Liver (tissue), 8 donors: ENCODE measurements at regions not wholly inside any gene's neighbourhood (a gene's known extent, or its start where the extent isn't known, plus 50 kb on each side); places are given as distances from the start of the nearest gene placed in this dataset.

Experiments used
- DNase-seq: peaks from one replicate; pipeline ENCODE4 v3.0.0-alpha.2; 2017; ENCODE audit warnings: low spot score
- H3K27ac ChIP-seq, 2 donors: one replicate each; pipeline ENCODE4 v1.7.0; 2013; ENCODE audit warnings: inconsistent platforms in 2 of 2, low read length in 2 of 2, control low read depth in 1 of 2, low read depth in 1 of 2, mild to moderate bottlenecking in 1 of 2
- H3K27me3 ChIP-seq, 4 donors: one replicate each; pipeline versions ENCODE4 v1.6.1 to v1.7.0; 2013; ENCODE audit warnings: low read length in 3 of 4, inconsistent platforms in 1 of 4, mild to moderate bottlenecking in 1 of 4, moderate library complexity in 1 of 4; ENCODE audit not compliant: control insufficient read depth in 4 of 4, insufficient read depth in 4 of 4
- H3K36me3 ChIP-seq, 4 donors: one replicate each; pipeline versions ENCODE4 v1.6.1 to v1.7.0; 2013; ENCODE audit warnings: low read length in 3 of 4, mild to moderate bottlenecking in 3 of 4, low read depth in 1 of 4, moderate library complexity in 1 of 4; ENCODE audit not compliant: control insufficient read depth in 4 of 4, insufficient read depth in 3 of 4
- H3K4me1 ChIP-seq, 4 donors: one replicate each; pipeline versions ENCODE4 v1.6.1 to v1.7.0; 2013; ENCODE audit warnings: low read length in 3 of 4, mild to moderate bottlenecking in 3 of 4, moderate library complexity in 1 of 4; ENCODE audit not compliant: control insufficient read depth in 4 of 4, insufficient read depth in 4 of 4
- H3K4me3 ChIP-seq, 3 donors: one replicate each; pipeline versions ENCODE4 v1.6.1 to v1.7.0; 2013; ENCODE audit warnings: low read length in 3 of 3, control low read depth in 1 of 3, low read depth in 1 of 3, mild to moderate bottlenecking in 1 of 3
- H3K9ac ChIP-seq, 2 donors: one replicate each; pipeline ENCODE4 v1.7.0; 2013; ENCODE audit warnings: low read length in 2 of 2, mild to moderate bottlenecking in 2 of 2, moderate library complexity in 2 of 2, control low read depth in 1 of 2, low read depth in 1 of 2
- H3K9me3 ChIP-seq, 4 donors: one replicate each; pipeline versions ENCODE4 v1.6.1 to v1.7.0; 2013; ENCODE audit warnings: low read length in 3 of 4; ENCODE audit not compliant: control insufficient read depth in 4 of 4
- ATF3 ChIP-seq: IDR thresholded peaks from 2 replicates; pipeline ENCODE4 v1.6.1; 2016; ENCODE audit warnings: antibody characterized with exemption
- CTCF ChIP-seq: fragments of 150-350 bp; IDR thresholded peaks from 2 replicates; pipeline ENCODE4 v1.5.1; 2017; ENCODE audit warnings: improper control_type of control experiment, low read depth, low read length; ENCODE audit not compliant: missing input control
- EGR1 ChIP-seq, 2 donors: IDR thresholded peaks; 2 replicates each; pipeline ENCODE4 v1.6.1; 2016 to 2018; ENCODE audit warnings: antibody characterized with exemption in 2 of 2, low read depth in 2 of 2
- FOXA1 ChIP-seq: IDR thresholded peaks from 2 replicates; pipeline ENCODE4 v1.6.1; 2016; ENCODE audit warnings: antibody characterized with exemption
- FOXA2 ChIP-seq: IDR thresholded peaks from 2 replicates; pipeline ENCODE4 v1.6.1; 2016; ENCODE audit warnings: antibody characterized with exemption
- GABPA ChIP-seq, 2 donors: IDR thresholded peaks in 1 of 2; conservative IDR thresholded peaks in 1 of 2; 2 replicates each; pipeline ENCODE4 v1.6.1; 2016; ENCODE audit warnings: antibody characterized with exemption in 2 of 2, mild to moderate bottlenecking in 1 of 2, moderate library complexity in 1 of 2
- HNF4A ChIP-seq, 2 donors: conservative IDR thresholded peaks; 2 replicates each; pipeline ENCODE4 v1.6.1; 2016; ENCODE audit warnings: antibody characterized with exemption in 2 of 2, mild to moderate bottlenecking in 2 of 2
- HNF4G ChIP-seq: IDR thresholded peaks from 2 replicates; pipeline ENCODE4 v1.6.1; 2016; ENCODE audit warnings: antibody characterized with exemption
- JUND ChIP-seq, 2 donors: IDR thresholded peaks; 2 replicates each; pipeline ENCODE4 v1.6.1; 2016; ENCODE audit warnings: antibody characterized with exemption in 2 of 2
- NR2F2 ChIP-seq: IDR thresholded peaks from 2 replicates; pipeline ENCODE4 v1.6.1; 2016; ENCODE audit warnings: antibody characterized with exemption
- RAD21 ChIP-seq, 2 donors: IDR thresholded peaks; 2 replicates each; pipeline ENCODE4 v1.6.1; 2016; ENCODE audit warnings: antibody characterized with exemption in 2 of 2, mild to moderate bottlenecking in 2 of 2
- RXRA ChIP-seq, 2 donors: IDR thresholded peaks; 2 replicates each; pipeline ENCODE4 v1.6.1; 2017 to 2018; ENCODE audit warnings: antibody characterized with exemption in 2 of 2, mild to moderate bottlenecking in 1 of 2
- SP1 ChIP-seq: IDR thresholded peaks from 2 replicates; pipeline ENCODE4 v1.6.1; 2018; ENCODE audit warnings: antibody characterized with exemption, mild to moderate bottlenecking
- TAF1 ChIP-seq: conservative IDR thresholded peaks from 2 replicates; pipeline ENCODE4 v1.6.1; 2016; ENCODE audit warnings: antibody characterized with exemption, mild to moderate bottlenecking
- YY1 ChIP-seq: IDR thresholded peaks from 2 replicates; pipeline ENCODE4 v1.6.1; 2016; ENCODE audit warnings: antibody characterized with exemption, mild to moderate bottlenecking
- WGBS: extraction: QIAGEN DNeasy Blood & Tissue Kit; methylation state at CpG from one replicate; pipeline ENCODE4 v1.1.7; 2013; 5-methylcytosine and 5-hydroxymethylcytosine counted together
- TF ChIP-seq, protein P1 (sequence below): IDR thresholded peaks from 2 replicates; pipeline ENCODE4 v1.6.1; 2016; ENCODE audit warnings: antibody characterized with exemption, mild to moderate bottlenecking
- TF ChIP-seq, protein P2 (sequence below): IDR thresholded peaks from 2 replicates; pipeline ENCODE4 v1.6.1; 2016; ENCODE audit warnings: antibody characterized with exemption
- donor health status: healthy.
- donor health status: healthy.
- donor health status: healthy.
- donor health status: healthy.
- donor health status: healthy.

DNA sequence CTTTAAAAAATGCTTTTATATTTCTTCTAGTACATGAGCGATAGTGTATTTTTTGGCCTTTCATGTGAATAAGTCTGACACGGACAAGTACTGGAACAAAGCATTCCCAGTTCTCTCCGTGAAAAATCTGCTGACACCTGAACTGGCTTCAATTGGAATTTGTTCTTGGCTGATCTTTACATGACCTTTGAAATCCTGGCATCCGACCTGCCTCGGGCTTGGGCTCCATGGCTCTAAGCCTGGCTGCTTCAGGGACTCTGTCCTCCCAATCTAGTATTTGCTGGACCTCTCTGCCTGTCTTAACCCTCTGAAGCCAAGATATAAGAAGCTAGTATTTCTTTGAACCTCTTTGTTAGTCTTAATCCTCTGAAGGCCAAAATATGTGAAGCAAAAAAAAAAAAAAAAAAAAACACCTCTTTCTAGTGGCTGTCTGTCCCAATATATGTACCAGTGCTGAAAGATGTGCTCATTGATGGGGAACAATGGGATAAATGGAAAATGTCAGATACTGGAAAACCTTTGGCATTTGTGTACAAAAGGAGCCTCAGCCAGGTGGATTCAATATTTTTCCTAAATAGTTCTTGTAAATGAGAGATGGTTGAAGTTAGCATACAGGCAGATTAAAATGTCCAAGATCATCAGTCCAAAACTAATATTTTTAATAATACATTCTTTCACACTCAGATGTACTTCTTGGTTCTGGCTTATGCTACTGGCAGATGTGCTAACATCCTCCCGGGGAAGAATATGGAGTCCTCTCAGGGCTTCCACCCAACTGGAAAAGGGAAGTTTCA is 470.6 kb downstream of the TUSC1 start:
- no peak overlapping the region for H3K4me3 ChIP-seq
- peaks cover 0 to 4% (median 3%) of the 10 kb centered on the region in 4 donors for H3K4me1 ChIP-seq
- no peaks in the 10 kb centered on the region for H3K27me3 ChIP-seq
- TF ChIP-seq, protein P1, sequence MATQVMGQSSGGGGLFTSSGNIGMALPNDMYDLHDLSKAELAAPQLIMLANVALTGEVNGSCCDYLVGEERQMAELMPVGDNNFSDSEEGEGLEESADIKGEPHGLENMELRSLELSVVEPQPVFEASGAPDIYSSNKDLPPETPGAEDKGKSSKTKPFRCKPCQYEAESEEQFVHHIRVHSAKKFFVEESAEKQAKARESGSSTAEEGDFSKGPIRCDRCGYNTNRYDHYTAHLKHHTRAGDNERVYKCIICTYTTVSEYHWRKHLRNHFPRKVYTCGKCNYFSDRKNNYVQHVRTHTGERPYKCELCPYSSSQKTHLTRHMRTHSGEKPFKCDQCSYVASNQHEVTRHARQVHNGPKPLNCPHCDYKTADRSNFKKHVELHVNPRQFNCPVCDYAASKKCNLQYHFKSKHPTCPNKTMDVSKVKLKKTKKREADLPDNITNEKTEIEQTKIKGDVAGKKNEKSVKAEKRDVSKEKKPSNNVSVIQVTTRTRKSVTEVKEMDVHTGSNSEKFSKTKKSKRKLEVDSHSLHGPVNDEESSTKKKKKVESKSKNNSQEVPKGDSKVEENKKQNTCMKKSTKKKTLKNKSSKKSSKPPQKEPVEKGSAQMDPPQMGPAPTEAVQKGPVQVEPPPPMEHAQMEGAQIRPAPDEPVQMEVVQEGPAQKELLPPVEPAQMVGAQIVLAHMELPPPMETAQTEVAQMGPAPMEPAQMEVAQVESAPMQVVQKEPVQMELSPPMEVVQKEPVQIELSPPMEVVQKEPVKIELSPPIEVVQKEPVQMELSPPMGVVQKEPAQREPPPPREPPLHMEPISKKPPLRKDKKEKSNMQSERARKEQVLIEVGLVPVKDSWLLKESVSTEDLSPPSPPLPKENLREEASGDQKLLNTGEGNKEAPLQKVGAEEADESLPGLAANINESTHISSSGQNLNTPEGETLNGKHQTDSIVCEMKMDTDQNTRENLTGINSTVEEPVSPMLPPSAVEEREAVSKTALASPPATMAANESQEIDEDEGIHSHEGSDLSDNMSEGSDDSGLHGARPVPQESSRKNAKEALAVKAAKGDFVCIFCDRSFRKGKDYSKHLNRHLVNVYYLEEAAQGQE: peak; percentile 95
- no peak for TF ChIP-seq FOXA2
- no peak for TF ChIP-seq EGR1 (IDR thresholded peaks at IDR 0.05; ENCODE audit: low read depth in 2 of 2)
- TF ChIP-seq SP1: peak; percentile 40
- TF ChIP-seq RXRA (IDR thresholded peaks at IDR 0.05): peak; percentile 58 to 70
- TF ChIP-seq GABPA (IDR thresholded peaks at IDR 0.05 in 1 of 2, conservative IDR thresholded peaks at IDR 0.05 in 1 of 2): no peak
- TF ChIP-seq HNF4A (conservative IDR thresholded peaks at IDR 0.05): peak; percentile 79 to 87
- TF ChIP-seq HNF4G: peak; percentile 15
- TF ChIP-seq, protein P2, sequence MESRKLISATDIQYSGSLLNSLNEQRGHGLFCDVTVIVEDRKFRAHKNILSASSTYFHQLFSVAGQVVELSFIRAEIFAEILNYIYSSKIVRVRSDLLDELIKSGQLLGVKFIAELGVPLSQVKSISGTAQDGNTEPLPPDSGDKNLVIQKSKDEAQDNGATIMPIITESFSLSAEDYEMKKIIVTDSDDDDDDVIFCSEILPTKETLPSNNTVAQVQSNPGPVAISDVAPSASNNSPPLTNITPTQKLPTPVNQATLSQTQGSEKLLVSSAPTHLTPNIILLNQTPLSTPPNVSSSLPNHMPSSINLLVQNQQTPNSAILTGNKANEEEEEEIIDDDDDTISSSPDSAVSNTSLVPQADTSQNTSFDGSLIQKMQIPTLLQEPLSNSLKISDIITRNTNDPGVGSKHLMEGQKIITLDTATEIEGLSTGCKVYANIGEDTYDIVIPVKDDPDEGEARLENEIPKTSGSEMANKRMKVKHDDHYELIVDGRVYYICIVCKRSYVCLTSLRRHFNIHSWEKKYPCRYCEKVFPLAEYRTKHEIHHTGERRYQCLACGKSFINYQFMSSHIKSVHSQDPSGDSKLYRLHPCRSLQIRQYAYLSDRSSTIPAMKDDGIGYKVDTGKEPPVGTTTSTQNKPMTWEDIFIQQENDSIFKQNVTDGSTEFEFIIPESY: no peak
- peak; percentile 44 for TF ChIP-seq YY1
- TF ChIP-seq JUND (IDR thresholded peaks at IDR 0.05): peak in 1 of 2 donors; percentile 39
- peak; percentile 18 for TF ChIP-seq FOXA1
- peak; percentile 86 for TF ChIP-seq NR2F2
- TF ChIP-seq ATF3: no peak
- TF ChIP-seq RAD21 (IDR thresholded peaks at IDR 0.05): peak; percentile 37
- no peak for TF ChIP-seq TAF1
- no peaks in the 10 kb centered on the region for H3K36me3 ChIP-seq
- no peaks in the 10 kb centered on the region for H3K9me3 ChIP-seq
- 37% methylated on average over 6 of the region's 6 CpGs for WGBS
- H3K9ac ChIP-seq: no peak overlapping the region
- DNase-seq: no peak
- no peak overlapping the region for H3K27ac ChIP-seq

DNA sequence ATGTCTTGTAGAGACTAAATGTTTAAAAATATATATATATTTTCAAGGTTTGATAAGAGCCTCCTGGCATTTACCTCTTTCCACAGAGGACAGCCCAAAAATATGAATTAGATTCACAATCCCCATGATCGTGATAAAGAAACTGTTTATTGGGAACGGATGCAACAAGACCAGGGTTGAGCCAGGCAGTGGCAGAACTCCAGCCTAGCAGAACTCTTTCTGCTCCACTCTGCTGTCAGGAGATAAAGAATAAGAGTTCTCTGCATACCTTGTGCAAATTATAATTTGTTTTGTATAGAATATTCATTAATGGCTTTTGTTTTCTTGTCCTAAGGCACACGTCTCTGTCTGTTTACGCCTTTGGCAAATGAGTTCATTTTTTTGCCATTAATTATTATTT is 472.2 kb downstream of the TUSC1 start:
- H3K36me3 ChIP-seq: no peaks in the 10 kb centered on the region
- H3K27me3 ChIP-seq: no peaks in the 10 kb centered on the region
- no peak overlapping the region for H3K9ac ChIP-seq
- H3K9me3 ChIP-seq: no peaks in the 10 kb centered on the region
- no peak overlapping the region for H3K27ac ChIP-seq
- H3K4me1 ChIP-seq: peaks cover 0 to 4% (median 3%) of the 10 kb centered on the region in 4 donors
- H3K4me3 ChIP-seq: no peak overlapping the region
- DNase-seq: no peak
- 71% methylated on average over 4 of the region's 4 CpGs for WGBS
- TF ChIP-seq RXRA (IDR thresholded peaks at IDR 0.05) (no peak), CTCF (no peak), EGR1 (IDR thresholded peaks at IDR 0.05; ENCODE audit: low read depth in 2 of 2) (no peak), JUND (IDR thresholded peaks at IDR 0.05) (no peak), YY1 (no peak), FOXA1 (no peak), TAF1 (no peak)
- TF ChIP-seq, protein P1: no peak
- TF ChIP-seq, protein P2: no peak
